H1 (cell line): ENCODE measurements at regions not wholly inside any gene's neighbourhood (a gene's known extent, or its start where the extent isn't known, plus 50 kb on each side); places are given as distances from the start of the nearest gene placed in this dataset.

Experiments used
- CTCF ChIA-PET: fragments of 300-600 bp; sonication (Branson Sonifier 250); formaldehyde crosslinking; loops from one replicate; lab custom pipeline; 2021; ENCODE audit not compliant: partially characterized antibody; lab: Charles Lee
- POLR2A ChIA-PET: fragments of 300-600 bp; sonication (Branson Sonifier 250); formaldehyde crosslinking; loops from one replicate; lab custom pipeline; 2021; ENCODE audit warnings: inconsistent platforms; ENCODE audit not compliant: partially characterized antibody; lab: Charles Lee
- DNase-seq, 2 experiments: peaks; one replicate each; pipeline versions ENCODE4 v3.0.0 to v3.0.0-alpha.2; 2010 to 2022; ENCODE audit warnings: low spot score in 2 of 2, low read depth in 1 of 2, mixed read lengths in 1 of 2
- FAIRE-seq: peaks from 2 replicates; lab custom pipeline; 2011; peaks lifted over from hg19 to GRCh38; lab: Jason Lieb, UNC
- H2AFZ ChIP-seq: 2 replicates; pipeline ENCODE4 v1.8.1; 2012; ENCODE audit warnings: low read length, inconsistent platforms
- H2AK5ac ChIP-seq: 2 replicates; pipeline ENCODE4 v1.6.1; 2013; ENCODE audit warnings: low read depth, low read length
- H2BK120ac ChIP-seq: replicated peaks from 2 replicates; pipeline ENCODE3; 2013; ENCODE audit warnings: low read depth, low read length, inconsistent platforms
- H2BK12ac ChIP-seq: 2 replicates; pipeline ENCODE4 v1.6.1; 2013; ENCODE audit warnings: low read depth, low read length
- H2BK15ac ChIP-seq: 2 replicates; pipeline ENCODE4 v1.6.1; 2013; ENCODE audit warnings: low read length
- H2BK20ac ChIP-seq: 2 replicates; pipeline ENCODE4 v1.6.1; 2013; ENCODE audit warnings: low read length
- H2BK5ac ChIP-seq: 2 replicates; pipeline ENCODE4 v1.6.1; 2013; ENCODE audit warnings: low read depth, low read length
- H3K14ac ChIP-seq: 2 replicates; pipeline ENCODE4 v1.6.1; 2013; ENCODE audit warnings: inconsistent platforms; ENCODE audit not compliant: insufficient read length
- H3K18ac ChIP-seq: 2 replicates; pipeline ENCODE4 v1.6.1; 2013; ENCODE audit warnings: low read length; ENCODE audit errors: extremely low read depth
- H3K23ac ChIP-seq: 2 replicates; pipeline ENCODE4 v1.6.1; 2013; ENCODE audit warnings: inconsistent platforms; ENCODE audit not compliant: insufficient read length
- H3K23me2 ChIP-seq: 2 replicates; pipeline ENCODE4 v1.6.1; 2013; ENCODE audit warnings: low read depth, low read length
- H3K27ac ChIP-seq: 2 replicates; pipeline ENCODE4 v1.6.1; 2011; ENCODE audit warnings: low read depth, low read length, inconsistent platforms
- H3K27me3 ChIP-seq, 4 experiments: replicated peaks in 1 of 4; 1 replicate in 1 of 4; 2 replicates in 3 of 4; pipeline versions ENCODE4 v1.6.1 to v1.8.1; 2011 to 2013; ENCODE audit warnings: low read length in 3 of 4, mild to moderate bottlenecking in 3 of 4, inconsistent platforms in 2 of 4, mixed read lengths in 2 of 4, moderate library complexity in 1 of 4; ENCODE audit not compliant: control insufficient read depth in 3 of 4, insufficient read depth in 3 of 4; ENCODE audit errors: extremely low read depth in 1 of 4
- H3K36me3 ChIP-seq, 4 experiments: 2 replicates each; pipeline versions ENCODE4 v1.6.1 to v1.8.1; 2011 to 2013; ENCODE audit warnings: mild to moderate bottlenecking in 4 of 4, low read length in 3 of 4, moderate library complexity in 2 of 4, control low read depth in 1 of 4, inconsistent platforms in 1 of 4; ENCODE audit not compliant: insufficient read depth in 4 of 4, control insufficient read depth in 2 of 4
- H3K4ac ChIP-seq: replicated peaks from 2 replicates; pipeline ENCODE3; 2013; ENCODE audit warnings: low read length, low read depth, mixed read lengths, inconsistent platforms; ENCODE audit not compliant: insufficient read length
- H3K4me1 ChIP-seq, 4 experiments: replicated peaks in 1 of 4; 1 replicate in 1 of 4; 2 replicates in 3 of 4; pipeline versions ENCODE4 v1.6.1 to v1.8.1; 2011 to 2013; ENCODE audit warnings: low read length in 3 of 4, inconsistent platforms in 2 of 4, mixed read lengths in 1 of 4; ENCODE audit not compliant: insufficient read depth in 4 of 4, control insufficient read depth in 3 of 4
- H3K4me2 ChIP-seq, 2 experiments: 2 replicates each; pipeline versions ENCODE4 v1.6.1 to v1.8.1; 2011 to 2013; ENCODE audit warnings: low read depth in 2 of 2, low read length in 2 of 2, control low read depth in 1 of 2, inconsistent platforms in 1 of 2, mild to moderate bottlenecking in 1 of 2; ENCODE audit not compliant: insufficient read depth in 1 of 2
- H3K4me3 ChIP-seq, 4 experiments: fragments of 200-600, 300-600 bp in 1 of 4; sonication (generic), shearing (Covaris generic), sonication (Bioruptor Twin) in 1 of 4; 2 replicates each; pipeline versions ENCODE4 v1.5.1 to v1.8.1; 2011 to 2016; ENCODE audit warnings: low read length in 4 of 4, low read depth in 3 of 4, control low read depth in 2 of 4, inconsistent platforms in 2 of 4, mild to moderate bottlenecking in 2 of 4, mixed read lengths in 1 of 4, moderate library complexity in 1 of 4; ENCODE audit not compliant: insufficient read depth in 2 of 4; ENCODE audit errors: extremely low read depth in 1 of 4
- H3K56ac ChIP-seq: replicated peaks from 2 replicates; pipeline ENCODE3; 2013; ENCODE audit warnings: low read depth, mild to moderate bottlenecking, mixed read lengths, low read length, inconsistent platforms; ENCODE audit not compliant: insufficient read length
- H3K79me1 ChIP-seq: 2 replicates; pipeline ENCODE4 v1.6.1; 2013; ENCODE audit warnings: low read depth, low read length, control low read depth
- H3K79me2 ChIP-seq, 2 experiments: 2 replicates each; pipeline versions ENCODE4 v1.6.1 to v1.8.1; 2012 to 2013; ENCODE audit warnings: low read length in 2 of 2, mild to moderate bottlenecking in 2 of 2, inconsistent platforms in 1 of 2; ENCODE audit not compliant: insufficient read depth in 2 of 2, control insufficient read depth in 1 of 2
- H3K9ac ChIP-seq, 4 experiments: replicated peaks in 1 of 4; 1 replicate in 1 of 4; 2 replicates in 3 of 4; pipeline versions ENCODE4 v1.6.1 to v1.8.1; 2011 to 2013; ENCODE audit warnings: low read depth in 3 of 4, low read length in 3 of 4, control low read depth in 2 of 4, mild to moderate bottlenecking in 2 of 4, moderate library complexity in 2 of 4, inconsistent platforms in 1 of 4; ENCODE audit errors: extremely low read depth in 1 of 4
- H3K9me3 ChIP-seq, 2 experiments: 2 replicates each; pipeline versions ENCODE4 v1.6.1 to v1.8.1; 2012 to 2013; ENCODE audit warnings: mild to moderate bottlenecking in 2 of 2, moderate library complexity in 2 of 2, control low read depth in 1 of 2, inconsistent platforms in 1 of 2, low read depth in 1 of 2, low read length in 1 of 2, mixed read lengths in 1 of 2; ENCODE audit not compliant: insufficient read depth in 2 of 2
- H4K20me1 ChIP-seq, 2 experiments: replicated peaks in 1 of 2; 2 replicates each; pipeline versions ENCODE3 to v1.8.1; 2011 to 2013; ENCODE audit warnings: inconsistent platforms in 2 of 2, low read length in 2 of 2, mild to moderate bottlenecking in 1 of 2; ENCODE audit not compliant: insufficient read depth in 2 of 2, control insufficient read depth in 1 of 2
- H4K5ac ChIP-seq: 2 replicates; pipeline ENCODE4 v1.6.1; 2013; ENCODE audit warnings: low read length, low read depth, mixed read lengths, inconsistent platforms; ENCODE audit not compliant: insufficient read length
- H4K8ac ChIP-seq: 2 replicates; pipeline ENCODE4 v1.8.0; 2013; ENCODE audit warnings: mild to moderate bottlenecking, moderate library complexity, low read length, inconsistent platforms; ENCODE audit not compliant: insufficient read depth; ENCODE audit errors: extremely low read depth
- H4K91ac ChIP-seq: replicated peaks from 2 replicates; pipeline ENCODE3; 2013; ENCODE audit warnings: low read length, mixed read lengths, inconsistent platforms; ENCODE audit not compliant: insufficient read length
- CEBPB ChIP-seq: IDR thresholded peaks from 2 replicates; pipeline ENCODE4 v1.6.1; 2012; ENCODE audit warnings: low read depth, low read length
- EZH2 ChIP-seq: fragments of 200-600 bp; sonication (generic); IDR thresholded peaks from 2 replicates; pipeline ENCODE4 v1.7.1; 2012; ENCODE audit warnings: low read depth, mild to moderate bottlenecking, moderate library complexity, low read length, inconsistent platforms; ENCODE audit not compliant: severe bottlenecking
- POLR2AphosphoS5 ChIP-seq: IDR thresholded peaks from 2 replicates; pipeline ENCODE4 v1.6.1; 2011; ENCODE audit warnings: low read depth, low read length
- SP1 ChIP-seq: IDR thresholded peaks from 2 replicates; pipeline ENCODE4 v1.6.1; 2011; ENCODE audit warnings: low read depth, low read length
- TEAD4 ChIP-seq: IDR thresholded peaks from 2 replicates; pipeline ENCODE4 v1.6.1; 2012; ENCODE audit warnings: low read depth, low read length, inconsistent platforms, mixed read lengths
- WGBS, 2 experiments: shearing (Covaris generic) in 1 of 2; methylation state at CpG; one replicate each; pipeline versions ENCODE4 v1.1.6 to v1.1.7; 2013 to 2015; ENCODE audit warnings: low lambda C conversion rate in 2 of 2, mixed read lengths in 2 of 2, inconsistent platforms in 1 of 2, low coverage in 1 of 2, missing lambda C conversion rate in 1 of 2; ENCODE audit not compliant: insufficient replicate concordance in 2 of 2, insufficient coverage in 1 of 2, insufficient read length in 1 of 2; ENCODE audit errors: extremely low coverage in 1 of 2, missing lambda C conversion rate in 1 of 2; 5-methylcytosine and 5-hydroxymethylcytosine counted together

GRCh38 chr2:189304360-189304759 is 124.8 kb upstream of the COL5A2 start:
- H2AK5ac ChIP-seq: no peak overlapping the region
- H4K20me1 ChIP-seq: no peaks in the 10 kb centered on the region
- H2AFZ ChIP-seq: no peak overlapping the region
- H3K23me2 ChIP-seq: no peaks in the 10 kb centered on the region
- H3K4me3 ChIP-seq: no peak overlapping the region
- no peak overlapping the region for H4K91ac ChIP-seq
- no peak overlapping the region for H3K23ac ChIP-seq
- H2BK5ac ChIP-seq: no peak overlapping the region
- no peak overlapping the region for H3K27ac ChIP-seq
- DNase-seq: no peak
- H2BK15ac ChIP-seq: no peak overlapping the region
- H3K27me3 ChIP-seq: no peaks in the 10 kb centered on the region
- 88% methylated on average over 2 of the region's 2 CpGs; no CpG with 5 or more reads in 1 of the 2 experiments for WGBS, 2 experiments
- H3K9ac ChIP-seq: no peak overlapping the region
- ChIA-PET CTCF (interaction anchor here (1.1 to 1.5 kb wide), 2 partner anchors 17 to 131 kb away, joined by 3 to 5 read pairs; no protein-coding TSS in a partner anchor), POLR2A (no interaction called here)
- H2BK120ac ChIP-seq: no peak overlapping the region
- no peak overlapping the region for H3K18ac ChIP-seq
- no peak overlapping the region for H3K4me2 ChIP-seq
- no peak overlapping the region for H2BK20ac ChIP-seq
- no peak overlapping the region for H4K5ac ChIP-seq
- H2BK12ac ChIP-seq: no peak overlapping the region
- no peak overlapping the region for H4K8ac ChIP-seq
- H3K79me2 ChIP-seq: no peaks in the 10 kb centered on the region
- FAIRE-seq: no peak
- H3K56ac ChIP-seq: no peak overlapping the region
- no peaks in the 10 kb centered on the region for H3K9me3 ChIP-seq
- no peaks in the 10 kb centered on the region for H3K36me3 ChIP-seq
- no peaks in the 10 kb centered on the region for H3K79me1 ChIP-seq
- no peaks in the 10 kb centered on the region for H3K4me1 ChIP-seq
- TF ChIP-seq SP1: no peak
- TF ChIP-seq CEBPB: no peak
- no peak for TF ChIP-seq EZH2
- TF ChIP-seq TEAD4: no peak
- TF ChIP-seq POLR2AphosphoS5: no peak
- TF ChIP-seq, all 59 proteins: peak for 0
- Histone ChIP-seq H3K4ac (no peak overlapping the region), H3K14ac (no peak overlapping the region)
